Ovary (tissue), 7 donors: ENCODE measurements at regions not wholly inside any gene's neighbourhood (a gene's known extent, or its start where the extent isn't known, plus 50 kb on each side); places are given as distances from the start of the nearest gene placed in this dataset.

Source experiments
- DNase-seq, 5 donors: peaks; one replicate each; pipeline ENCODE4 v3.0.0-alpha.2; 2019 to 2020
- H3K27ac ChIP-seq, 2 donors: fragments of 200-600 bp; one replicate each; pipeline versions ENCODE4 v1.5.1 to v1.8.0; 2019 to 2022
- H3K27me3 ChIP-seq: fragments of 200-600 bp; one replicate; pipeline ENCODE4 v1.8.0; 2022
- H3K36me3 ChIP-seq: fragments of 200-600 bp; sonication (generic); one replicate; pipeline ENCODE4 v1.5.1; 2019
- H3K4me1 ChIP-seq: one replicate; pipeline ENCODE4 v1.8.1; 2013; ENCODE audit warnings: mild to moderate bottlenecking, moderate library complexity; ENCODE audit not compliant: insufficient read depth
- H3K4me3 ChIP-seq: fragments of 200-600 bp; sonication (generic); one replicate; pipeline ENCODE4 v1.5.1; 2017
- H3K9me3 ChIP-seq, 2 donors: fragments of 200-600 bp in 1 of 2; sonication (generic) in 1 of 2; one replicate each; pipeline versions ENCODE4 v1.5.1 to v1.8.1; 2013 to 2019; ENCODE audit warnings: mild to moderate bottlenecking in 1 of 2, moderate library complexity in 1 of 2
- EP300 ChIP-seq: sonication (generic); formaldehyde crosslinking; IDR thresholded peaks from one replicate; pipeline ENCODE4 v1.6.1; 2017; ENCODE audit warnings: antibody characterized with exemption
- POLR2A ChIP-seq: fragments of 450-650 bp; IDR thresholded peaks from one replicate; pipeline ENCODE4 v1.6.1; 2017; ENCODE audit warnings: antibody characterized with exemption, mild to moderate bottlenecking, moderate library complexity
- WGBS, 3 donors: extraction: QIAGEN DNeasy Blood & Tissue Kit in 1 of 3; methylation state at CpG; one replicate each; pipeline versions ENCODE4 v1.1.5 to v1.1.7; 2013 to 2017; 5-methylcytosine and 5-hydroxymethylcytosine counted together
- intact Hi-C, 4 donors: fragments of 100-400 bp; cut with DNase I; formaldehyde crosslinking; loops; one replicate each; pipeline versions ENCODE4 v1.11.0 to v1.15.1; 2022 to 2023
- TF ChIP-seq, protein P1 (sequence below), 3 donors: fragments of 450-650 bp in 2 of 3; fragments of 200-600 bp in 1 of 3; IDR thresholded peaks; one replicate each; pipeline versions ENCODE4 v1.5.1 to v1.8.0; 2016 to 2022; ENCODE audit warnings: antibody characterized with exemption in 3 of 3, mild to moderate bottlenecking in 1 of 3
- donor health status: DM: no; HTN: no; CAD: no; lungs with moderate emphysema.
- donor health status: DM: no; HTN: no; CAD: no.
- donor health status: Bipolar disorder and iron deficiency.
- donor health status: DM: no; HTN: no; CAD: no.
- donor health status: DM: yes; HTN: yes; CAD: no.

DNA sequence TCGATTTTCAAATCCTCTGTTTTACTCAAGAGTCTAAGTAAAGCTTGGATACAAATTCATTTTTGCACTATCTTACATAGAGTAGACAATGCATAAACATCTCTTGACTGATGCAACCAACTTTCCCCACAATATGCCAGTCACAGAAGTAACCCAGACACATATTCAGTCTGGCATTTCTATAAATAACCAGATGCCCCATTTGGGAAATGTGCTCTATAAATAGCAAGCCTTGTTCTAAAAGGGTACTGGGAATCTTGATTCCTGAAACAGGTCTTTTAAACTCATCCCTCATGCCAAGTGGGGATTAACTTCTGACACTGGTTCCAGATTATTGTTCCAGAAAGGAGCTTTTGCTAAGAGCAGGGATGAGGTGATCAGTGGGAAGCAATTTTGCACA, 411.7 kb downstream of the EPM2A start:
- Histone ChIP-seq H3K9me3 (no peaks in the 10 kb centered on the region), H3K27ac (no peak overlapping the region), H3K27me3 (no peaks in the 10 kb centered on the region), H3K4me3 (no peak overlapping the region), H3K36me3 (no peaks in the 10 kb centered on the region), H3K4me1 (no peaks in the 10 kb centered on the region)
- 72 to 90% (median 76%) methylated on average over 1 of the region's 1 CpG for WGBS, 3 donors
- intact Hi-C loops, result no loop called here
- TF ChIP-seq, protein P1, sequence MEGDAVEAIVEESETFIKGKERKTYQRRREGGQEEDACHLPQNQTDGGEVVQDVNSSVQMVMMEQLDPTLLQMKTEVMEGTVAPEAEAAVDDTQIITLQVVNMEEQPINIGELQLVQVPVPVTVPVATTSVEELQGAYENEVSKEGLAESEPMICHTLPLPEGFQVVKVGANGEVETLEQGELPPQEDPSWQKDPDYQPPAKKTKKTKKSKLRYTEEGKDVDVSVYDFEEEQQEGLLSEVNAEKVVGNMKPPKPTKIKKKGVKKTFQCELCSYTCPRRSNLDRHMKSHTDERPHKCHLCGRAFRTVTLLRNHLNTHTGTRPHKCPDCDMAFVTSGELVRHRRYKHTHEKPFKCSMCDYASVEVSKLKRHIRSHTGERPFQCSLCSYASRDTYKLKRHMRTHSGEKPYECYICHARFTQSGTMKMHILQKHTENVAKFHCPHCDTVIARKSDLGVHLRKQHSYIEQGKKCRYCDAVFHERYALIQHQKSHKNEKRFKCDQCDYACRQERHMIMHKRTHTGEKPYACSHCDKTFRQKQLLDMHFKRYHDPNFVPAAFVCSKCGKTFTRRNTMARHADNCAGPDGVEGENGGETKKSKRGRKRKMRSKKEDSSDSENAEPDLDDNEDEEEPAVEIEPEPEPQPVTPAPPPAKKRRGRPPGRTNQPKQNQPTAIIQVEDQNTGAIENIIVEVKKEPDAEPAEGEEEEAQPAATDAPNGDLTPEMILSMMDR (IDR thresholded peaks at IDR 0.05), result no peak
- no peak for TF ChIP-seq POLR2A
- TF ChIP-seq EP300, result no peak
- DNase-seq, result no peak

DNA sequence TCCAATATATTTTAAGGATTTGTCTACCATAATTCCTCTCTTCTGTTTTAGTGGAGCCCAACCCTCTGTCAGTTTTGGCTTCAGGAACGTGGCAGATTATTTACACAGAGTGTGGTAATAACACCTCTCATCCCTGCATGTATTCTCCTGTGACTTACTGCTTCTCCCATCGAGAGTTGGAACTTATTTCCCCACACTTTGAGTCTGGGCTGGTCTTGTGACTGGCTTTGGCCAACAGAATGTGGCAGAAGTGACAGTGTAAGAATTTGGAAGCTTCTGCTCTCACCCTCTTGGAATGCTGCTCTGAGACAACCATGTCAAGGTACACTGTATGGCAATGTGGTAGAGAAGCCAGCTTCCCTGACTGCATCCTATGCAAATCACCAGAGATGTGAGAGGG, 407.7 kb downstream of the EPM2A start:
- 59 to 67% (median 62%) methylated on average over 2 of the region's 2 CpGs for WGBS, 3 donors
- intact Hi-C loops, result no loop called here
- Histone ChIP-seq H3K4me3 (no peak overlapping the region), H3K27ac (no peak overlapping the region), H3K36me3 (no peaks in the 10 kb centered on the region), H3K9me3 (no peaks in the 10 kb centered on the region), H3K27me3 (no peaks in the 10 kb centered on the region), H3K4me1 (no peaks in the 10 kb centered on the region)
- no peak for TF ChIP-seq POLR2A
- TF ChIP-seq, protein P1 (IDR thresholded peaks at IDR 0.05), result no peak
- no peak for TF ChIP-seq EP300
- DNase-seq, result no peak

DNA sequence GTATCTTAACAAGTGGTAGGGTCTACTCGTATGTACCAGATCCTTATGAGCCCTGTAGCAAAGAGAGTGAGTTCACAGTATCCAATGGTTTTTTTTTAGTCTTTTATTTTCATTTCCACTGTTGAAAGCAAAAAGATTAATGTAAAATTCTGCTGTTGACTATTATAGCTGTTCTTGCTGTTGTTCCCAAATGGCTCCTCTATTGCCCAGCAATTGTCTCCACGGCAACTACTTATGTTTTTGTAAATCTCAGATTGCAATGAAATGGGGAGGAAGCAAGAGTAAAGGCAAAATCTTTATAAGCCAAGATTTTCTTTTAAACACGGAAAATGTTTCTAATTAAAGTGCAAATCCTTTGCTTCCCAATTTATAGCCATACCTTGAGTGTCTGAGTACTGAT, 406.1 kb downstream of the EPM2A start:
- intact Hi-C loops, result no loop called here
- Histone ChIP-seq H3K36me3 (no peaks in the 10 kb centered on the region), H3K4me3 (no peak overlapping the region), H3K4me1 (no peaks in the 10 kb centered on the region), H3K9me3 (no peaks in the 10 kb centered on the region), H3K27me3 (no peaks in the 10 kb centered on the region), H3K27ac (no peak overlapping the region)
- TF ChIP-seq, protein P1 (IDR thresholded peaks at IDR 0.05), result no peak
- TF ChIP-seq POLR2A (no peak), EP300 (no peak)
- DNase-seq, result no peak
- WGBS, 3 donors, result 15 to 27% (median 21%) methylated on average over 3 of the region's 3 CpGs

DNA sequence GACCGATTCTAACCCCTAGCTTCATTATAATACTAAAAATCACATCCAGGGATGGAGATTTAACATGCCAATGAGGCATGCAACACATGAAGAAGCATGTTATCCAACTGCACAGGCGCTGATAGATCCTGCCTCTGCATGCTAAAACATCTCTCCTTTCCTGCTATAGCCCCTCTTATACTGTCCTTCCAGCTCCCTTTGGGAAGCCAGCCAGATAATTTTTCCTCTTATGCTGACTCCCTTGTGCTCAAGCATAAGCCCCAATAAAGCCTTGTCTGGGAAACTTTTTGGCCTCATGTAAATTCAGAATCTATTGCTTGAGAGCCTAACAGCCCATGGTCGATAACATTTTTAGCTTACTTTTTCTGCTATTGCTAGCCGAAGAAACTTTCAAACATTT, 404.3 kb downstream of the EPM2A start:
- TF ChIP-seq, protein P1 (IDR thresholded peaks at IDR 0.05), result no peak
- TF ChIP-seq POLR2A (no peak), EP300 (no peak)
- Histone ChIP-seq H3K27ac (no peak overlapping the region), H3K4me1 (no peaks in the 10 kb centered on the region), H3K4me3 (no peak overlapping the region), H3K36me3 (no peaks in the 10 kb centered on the region), H3K9me3 (no peaks in the 10 kb centered on the region), H3K27me3 (no peaks in the 10 kb centered on the region)
- 79 to 85% (median 82%) methylated on average over 4 of the region's 4 CpGs for WGBS, 3 donors
- DNase-seq, result no peak
- intact Hi-C loops, result no loop called here

DNA sequence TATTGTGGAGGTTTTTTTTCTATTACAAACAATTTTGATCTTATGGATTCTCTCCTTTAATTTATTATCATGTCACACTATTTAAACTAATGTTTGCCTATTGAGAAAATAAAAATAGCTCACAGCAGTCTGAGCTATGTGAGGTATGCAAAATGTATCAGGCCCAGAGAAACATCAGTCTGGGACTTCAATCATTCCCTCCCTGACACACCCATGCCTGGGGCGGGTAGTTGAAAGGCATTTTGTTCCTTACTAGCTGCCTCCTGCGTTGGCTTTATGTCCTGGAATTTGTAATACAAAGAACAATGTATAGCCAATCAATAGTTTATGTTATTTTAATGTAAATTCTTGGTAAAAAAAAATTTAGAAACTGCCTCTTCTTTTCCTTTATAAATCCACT, 403.3 kb downstream of the EPM2A start:
- Histone ChIP-seq H3K27me3 (no peaks in the 10 kb centered on the region), H3K4me3 (no peak overlapping the region), H3K36me3 (no peaks in the 10 kb centered on the region), H3K27ac (no peak overlapping the region), H3K4me1 (no peaks in the 10 kb centered on the region), H3K9me3 (no peaks in the 10 kb centered on the region)
- no peak for DNase-seq
- TF ChIP-seq, protein P1 (IDR thresholded peaks at IDR 0.05), result no peak
- TF ChIP-seq POLR2A (no peak), EP300 (no peak)
- intact Hi-C loops, result no loop called here
- WGBS, 3 donors, result 66 to 74% (median 74%) methylated on average over 2 of the region's 2 CpGs
